Stimulated activated CD4-positive, alpha-beta T cell treated with anti-CD3 and anti-CD28 coated beads, Interleukin-12 subunit alpha, Interleukin-12 subunit beta, amount 100 ng/mL, for 24 hours (primary cell): ENCODE measurements at regions not wholly inside any gene's neighbourhood (a gene's known extent, or its start where the extent isn't known, plus 50 kb on each side); places are given as distances from the start of the nearest gene placed in this dataset.
"Not testable (repeated sequence)": the region's sequence is repeated elsewhere in the genome, so short reads cannot be mapped to it uniquely, and the experiment has no call there.

Source experiments
- DNase-seq, 2 experiments: peaks; one replicate each; pipeline ENCODE4 v3.0.0-alpha.2; 2020; ENCODE audit warnings: low read depth in 2 of 2

DNA sequence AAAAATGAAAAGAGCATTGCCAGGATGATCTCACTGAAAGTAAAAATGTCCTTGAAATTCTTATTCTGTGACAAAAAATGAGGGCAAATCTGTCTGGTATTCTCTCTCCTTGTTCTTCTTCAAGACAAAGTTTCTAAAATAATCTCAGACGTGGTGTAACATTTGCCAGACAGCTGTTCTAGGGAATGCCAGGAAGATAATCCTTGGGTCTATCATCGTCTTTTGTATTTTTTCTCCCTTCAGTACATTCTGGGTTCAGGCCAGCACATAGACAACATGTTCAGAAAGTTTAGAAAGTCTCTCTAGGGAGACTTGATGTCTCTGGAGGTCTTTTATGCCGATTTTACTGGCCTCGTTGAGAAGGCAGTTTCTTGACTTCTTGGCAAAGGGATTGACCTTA is 121.2 kb upstream of the HES1 start:
- DNase-seq = no peak

- no peak for DNase-seq
These were observed 116.4 kb upstream of the HES1 start for GRCh38 chr3:194019398-194020165.

DNA sequence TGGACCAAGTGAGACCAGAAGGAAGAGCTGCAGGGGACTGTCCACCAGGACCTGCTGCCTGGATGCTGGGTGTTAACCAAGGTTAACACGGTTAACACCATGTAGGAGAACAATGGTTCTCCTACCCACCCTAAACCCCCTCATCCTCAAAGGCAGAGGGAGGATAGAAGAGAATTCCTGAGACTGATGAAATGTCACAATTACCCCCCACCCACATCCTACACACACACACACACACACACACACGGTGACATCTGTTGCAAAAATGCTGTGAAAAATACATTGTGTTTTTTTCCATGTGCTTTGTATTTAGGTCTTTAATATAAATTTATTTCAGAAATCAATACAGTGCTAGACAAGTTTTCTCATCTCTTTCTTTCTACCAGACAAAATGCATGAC is 113.9 kb upstream of the HES1 start:
- DNase-seq = no peak

- DNase-seq = no peak
These were observed 113.1 kb upstream of the HES1 start for GRCh38 chr3:194022816-194023215.

DNA sequence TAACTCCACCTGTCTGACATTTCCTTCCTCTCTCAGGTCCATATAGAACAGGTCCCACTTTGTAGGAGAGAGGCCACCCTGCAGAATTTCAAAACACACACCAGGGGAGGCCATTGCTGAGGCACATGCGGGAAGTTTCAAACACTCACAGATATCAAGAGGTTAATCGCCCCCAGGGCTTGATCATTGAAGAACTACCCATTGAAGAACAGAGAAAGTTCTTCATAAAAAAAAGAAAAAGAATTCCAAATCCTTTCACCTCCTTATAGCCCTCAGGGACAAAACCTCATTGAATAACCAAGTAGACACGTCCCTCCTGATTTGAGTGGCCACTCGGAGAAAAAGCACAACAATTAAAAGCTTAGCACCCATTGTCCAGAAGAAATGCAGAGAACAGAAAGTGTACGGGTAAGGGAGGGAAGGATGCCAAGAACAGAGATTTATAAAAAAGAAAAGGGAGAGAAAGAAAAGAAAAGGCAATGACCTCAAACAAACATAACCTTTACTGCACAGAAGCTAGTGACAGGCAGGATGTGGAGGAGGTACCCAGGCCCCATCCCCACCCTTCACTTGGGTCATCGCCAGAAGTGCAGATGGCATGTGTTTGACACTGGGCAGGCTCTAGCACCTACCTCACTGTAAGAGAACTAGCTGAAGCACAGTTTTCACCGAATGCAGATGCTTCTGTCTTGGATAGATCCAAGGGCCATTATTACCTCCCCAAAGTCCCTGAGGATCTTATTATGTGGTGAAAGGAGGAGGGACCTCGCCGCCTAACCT is 112.3 kb upstream of the HES1 start:
- no peak for DNase-seq

DNA sequence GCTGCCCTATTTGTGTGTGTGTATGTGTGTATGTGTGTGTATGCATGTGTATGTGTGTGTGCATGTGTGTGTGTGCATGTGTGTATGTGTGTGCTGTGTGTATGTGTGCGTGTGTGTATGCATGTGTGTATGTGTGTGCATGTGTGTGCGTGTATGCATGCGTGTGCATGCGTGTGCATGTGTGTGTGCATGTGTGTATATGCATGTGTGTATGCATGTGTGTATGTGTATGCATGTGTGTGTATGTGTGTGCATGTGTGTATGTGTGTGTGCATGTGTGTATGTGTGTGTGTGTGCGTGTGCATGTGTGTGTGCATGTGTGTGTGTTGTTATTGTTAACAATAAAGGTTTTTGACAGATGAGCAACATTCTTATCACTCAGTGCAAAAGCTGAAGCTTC is 110.8 kb upstream of the HES1 start:
- no peak for DNase-seq

GRCh38 chr3:194025951-194026350 is 110.0 kb upstream of the HES1 start:
- DNase-seq = no peak

DNA sequence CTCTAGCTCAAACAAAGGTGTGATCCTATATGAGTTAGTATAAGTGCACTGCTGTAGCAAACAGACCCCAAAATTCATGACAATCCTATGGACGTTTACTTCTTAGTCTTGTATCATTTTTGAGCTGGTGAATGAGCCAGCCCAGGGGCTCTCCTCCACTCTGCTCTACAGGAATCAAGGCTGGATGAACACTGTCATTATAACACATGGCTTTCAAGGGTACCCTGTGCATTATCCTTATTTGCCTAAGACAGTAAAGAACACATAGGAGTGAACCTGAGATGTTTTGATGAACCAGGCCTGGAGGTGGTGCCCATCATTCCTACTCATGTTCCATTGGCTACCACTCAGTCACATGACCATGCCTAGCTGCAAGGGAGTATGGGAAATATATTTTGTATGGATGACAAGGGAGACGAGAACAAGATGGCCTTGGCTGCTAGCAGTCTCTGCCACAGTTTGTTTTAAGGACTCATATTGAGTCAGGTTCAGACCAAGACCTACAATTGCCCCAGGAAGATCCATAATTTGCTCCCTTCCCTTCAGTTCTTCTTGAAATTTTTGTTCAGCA is 107.4 kb upstream of the HES1 start:
- no peak for DNase-seq

GRCh38 chr3:194029846-194030245 is 106.1 kb upstream of the HES1 start:
- no peak for DNase-seq

GRCh38 chr3:194030372-194030771 is 105.6 kb upstream of the HES1 start:
- DNase-seq = no peak

DNA sequence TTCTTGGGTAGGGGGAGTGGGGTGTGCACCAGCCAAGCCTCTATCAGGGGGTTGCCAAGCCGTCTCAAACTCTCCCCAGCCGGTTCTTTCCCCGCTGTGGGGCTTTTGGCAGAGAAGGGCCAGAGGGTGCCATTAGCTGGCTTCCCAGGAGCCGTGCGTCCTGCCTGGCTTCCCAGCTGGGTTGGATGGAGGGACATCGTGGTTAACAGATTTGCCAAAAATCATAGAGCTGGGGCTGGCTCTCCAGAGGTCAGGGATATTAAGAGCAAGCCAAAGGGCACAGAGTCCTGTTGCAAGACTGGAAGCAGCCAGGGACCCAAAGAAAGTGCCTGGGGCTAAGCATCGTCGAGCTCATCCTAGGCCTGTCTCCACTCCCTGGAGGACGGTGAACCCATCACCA is 104.6 kb upstream of the HES1 start:
- DNase-seq = no peak

DNA sequence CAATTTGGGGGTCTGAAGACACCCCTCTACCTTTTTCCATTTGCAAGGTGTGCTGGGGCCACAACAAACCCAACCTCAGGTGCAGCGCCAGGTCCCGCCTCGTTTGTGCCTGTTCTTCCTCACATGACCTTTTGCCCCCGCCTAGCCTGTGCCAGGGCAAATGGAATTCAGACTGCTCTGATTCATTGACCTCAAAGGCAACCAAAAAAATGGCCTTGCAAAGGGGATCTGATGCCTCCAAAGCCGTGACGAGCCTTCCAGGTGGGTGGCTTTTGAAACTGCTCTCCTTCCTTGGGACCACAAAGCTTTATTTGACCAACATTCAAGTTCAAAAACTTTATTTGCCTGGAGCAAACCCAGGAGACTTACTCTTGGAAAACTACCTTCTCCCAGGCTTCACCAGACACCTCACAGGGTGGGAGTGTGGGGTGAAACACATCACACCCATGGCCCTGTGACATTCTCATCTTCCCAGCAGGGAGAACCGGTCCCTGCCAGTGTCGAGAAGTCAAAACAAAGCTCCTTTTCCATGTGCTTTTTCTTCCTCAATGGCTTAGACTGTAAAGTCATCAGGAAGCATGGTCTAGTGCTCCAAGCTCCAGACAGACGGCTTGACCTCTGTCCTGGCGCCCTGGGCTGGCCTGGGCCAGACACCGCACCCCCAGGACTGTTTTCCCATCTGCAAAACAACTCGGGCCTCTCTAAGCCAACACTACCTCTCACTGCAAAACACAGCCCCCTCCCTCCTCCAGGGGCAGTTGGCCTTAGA is 103.9 kb upstream of the HES1 start:
- DNase-seq = no peak

- DNase-seq = no peak
These were observed 103.0 kb upstream of the HES1 start for GRCh38 chr3:194032828-194033435.

- no peak for DNase-seq
These were observed 101.3 kb upstream of the HES1 start for GRCh38 chr3:194034346-194035336.

DNA sequence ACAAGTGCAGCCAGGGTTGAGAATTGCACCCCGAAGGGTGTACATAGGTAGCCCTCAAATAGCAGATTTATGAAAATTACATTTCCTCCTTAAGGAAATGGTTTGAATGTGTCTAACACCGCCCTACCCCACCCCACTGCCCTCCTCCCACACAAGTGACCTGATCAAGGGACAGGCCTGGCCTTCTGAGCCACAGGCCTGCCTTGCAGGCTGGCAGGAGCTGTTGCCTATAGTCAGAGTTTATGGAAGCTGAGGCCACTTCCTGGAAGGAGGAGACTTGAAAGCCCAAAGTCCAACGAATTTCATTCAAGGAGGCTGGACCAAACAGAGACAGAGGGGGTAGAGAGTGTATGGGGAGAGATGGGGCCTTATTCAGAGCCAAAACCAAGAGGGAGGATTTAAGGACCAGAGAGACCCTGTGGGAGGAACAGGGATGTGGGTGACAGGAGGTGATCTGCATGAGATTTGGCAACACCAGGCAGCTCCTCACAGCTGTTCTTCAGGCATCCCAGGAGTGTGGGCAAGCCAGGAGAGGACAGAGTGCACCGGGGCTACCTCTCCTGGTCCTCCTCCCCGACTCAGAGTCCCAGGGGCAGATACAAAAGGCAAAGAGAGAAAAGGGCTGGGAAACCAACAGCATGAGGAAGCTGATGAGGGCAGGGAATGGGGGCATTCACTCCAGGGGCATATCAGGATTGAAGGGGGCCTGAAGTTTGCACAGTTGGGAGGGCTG is 100.4 kb upstream of the HES1 start:
- DNase-seq = no peak

- DNase-seq = no peak
These were observed 99.1 kb upstream of the HES1 start for GRCh38 chr3:194036842-194037241.

GRCh38 chr3:194038346-194038745 is 97.6 kb upstream of the HES1 start:
- not testable (repeated sequence) for DNase-seq

DNA sequence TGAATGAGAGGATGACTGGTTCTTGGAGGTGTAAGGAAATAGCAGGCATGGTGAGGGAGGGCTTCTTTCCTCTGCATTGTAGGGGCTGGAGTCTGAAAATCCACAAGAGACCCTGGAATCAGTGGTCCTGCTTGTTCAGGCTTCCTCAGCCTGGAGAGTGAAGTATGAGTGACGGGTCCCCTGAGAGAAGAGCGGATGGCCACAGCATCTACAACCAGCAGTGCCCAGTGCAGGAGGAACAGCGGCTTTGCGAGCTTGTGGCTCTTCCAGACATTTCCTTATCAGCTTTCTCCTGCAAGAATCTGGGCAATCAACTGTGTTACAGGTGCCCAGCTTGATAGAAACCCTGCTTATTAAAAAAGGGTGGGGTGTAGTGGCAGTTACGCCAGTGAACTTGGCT is 97.0 kb upstream of the HES1 start:
- no peak for DNase-seq

- DNase-seq = no peak
These were observed 95.3 kb upstream of the HES1 start for GRCh38 chr3:194040516-194041273.
